Endometrial microvascular endothelial cells (primary cell): ENCODE measurements at regions not wholly inside any gene's neighbourhood (a gene's known extent, or its start where the extent isn't known, plus 50 kb on each side); places are given as distances from the start of the nearest gene placed in this dataset.
"Not testable (repeated sequence)": the region's sequence is repeated elsewhere in the genome, so short reads cannot be mapped to it uniquely, and the experiment has no call there.

ENCODE experiments used
- in situ Hi-C: cut with HindIII; loops from 2 replicates; pipeline ENCODE4 v1.10.0; 2017; ENCODE audit warnings: low sequenced_read_pairs, low pct_unique_long_range_greater_than_20kb; ENCODE audit errors: inconsistent ontology term

GRCh38 chr6:170094686-170095272 lies 196.1 kb downstream of the DLL1 start:
- in situ Hi-C loops: no loop called here

DNA sequence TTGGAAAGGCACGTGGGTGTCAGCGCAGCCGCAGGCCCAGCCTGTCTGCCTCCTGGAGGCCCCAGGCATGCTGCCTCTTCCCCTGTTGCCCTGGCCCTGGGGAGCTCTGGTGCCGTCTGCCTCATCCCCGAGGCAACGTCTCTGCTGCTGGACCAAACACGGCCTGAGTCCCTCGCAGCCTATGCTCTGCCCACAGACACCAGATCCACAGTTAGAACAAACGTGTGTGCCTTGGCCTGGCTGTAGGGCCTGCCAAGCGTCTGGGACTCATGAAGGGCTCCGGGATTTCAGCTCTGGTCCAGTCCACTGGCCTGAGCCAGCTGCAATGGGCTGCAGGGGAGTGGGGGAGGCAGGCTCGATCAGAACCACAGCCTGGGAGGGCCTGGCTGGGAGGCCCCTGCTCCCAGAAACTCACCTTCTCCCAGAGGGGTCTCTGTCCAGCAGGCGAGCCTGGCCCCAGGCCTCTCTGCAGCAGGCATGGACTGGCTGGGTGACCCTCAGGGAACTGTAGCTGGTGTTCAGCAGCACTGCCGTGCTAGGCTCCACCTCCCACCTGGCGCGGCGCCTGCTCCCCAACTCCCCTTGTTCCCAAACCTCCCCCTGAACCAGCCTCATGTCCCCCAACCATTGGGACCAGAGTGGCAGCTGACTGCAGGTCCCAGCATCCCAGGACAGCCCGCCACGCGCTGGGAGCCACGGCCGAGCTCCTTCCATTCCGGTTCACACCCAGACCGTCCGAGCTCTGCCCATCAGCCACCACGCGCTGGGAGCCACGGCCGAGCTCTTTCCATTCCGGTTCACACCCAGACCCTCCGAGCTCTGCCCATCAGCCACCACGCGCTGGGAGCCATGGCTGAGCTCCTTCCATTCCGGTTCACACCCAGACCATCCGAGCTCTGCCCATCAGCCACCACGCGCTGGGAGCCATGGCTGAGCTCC lies 197.0 kb downstream of the DLL1 start:
- in situ Hi-C loops: no loop called here

- in situ Hi-C loops: no loop called here
These were observed 197.6 kb downstream of the DLL1 start for GRCh38 chr6:170093276-170093657.

DNA sequence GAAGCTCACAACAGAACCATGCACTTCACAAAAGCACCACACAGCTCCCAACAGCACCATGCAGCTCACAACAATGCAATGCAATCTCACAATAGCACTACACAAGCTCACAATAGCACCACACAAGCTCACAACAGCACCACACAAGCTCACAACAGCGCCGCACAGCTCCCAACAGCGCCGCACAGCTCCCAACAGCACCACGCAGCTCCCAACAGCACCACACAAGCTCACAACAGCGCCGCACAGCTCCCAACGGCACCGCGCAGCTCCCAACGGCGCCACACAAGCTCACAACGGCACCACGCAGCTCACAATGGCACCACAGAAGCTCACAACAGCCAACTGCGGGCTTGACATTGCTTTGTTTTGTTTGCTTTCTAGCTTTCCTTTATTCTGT lies 198.1 kb downstream of the DLL1 start:
- in situ Hi-C loops: no loop called here

DNA sequence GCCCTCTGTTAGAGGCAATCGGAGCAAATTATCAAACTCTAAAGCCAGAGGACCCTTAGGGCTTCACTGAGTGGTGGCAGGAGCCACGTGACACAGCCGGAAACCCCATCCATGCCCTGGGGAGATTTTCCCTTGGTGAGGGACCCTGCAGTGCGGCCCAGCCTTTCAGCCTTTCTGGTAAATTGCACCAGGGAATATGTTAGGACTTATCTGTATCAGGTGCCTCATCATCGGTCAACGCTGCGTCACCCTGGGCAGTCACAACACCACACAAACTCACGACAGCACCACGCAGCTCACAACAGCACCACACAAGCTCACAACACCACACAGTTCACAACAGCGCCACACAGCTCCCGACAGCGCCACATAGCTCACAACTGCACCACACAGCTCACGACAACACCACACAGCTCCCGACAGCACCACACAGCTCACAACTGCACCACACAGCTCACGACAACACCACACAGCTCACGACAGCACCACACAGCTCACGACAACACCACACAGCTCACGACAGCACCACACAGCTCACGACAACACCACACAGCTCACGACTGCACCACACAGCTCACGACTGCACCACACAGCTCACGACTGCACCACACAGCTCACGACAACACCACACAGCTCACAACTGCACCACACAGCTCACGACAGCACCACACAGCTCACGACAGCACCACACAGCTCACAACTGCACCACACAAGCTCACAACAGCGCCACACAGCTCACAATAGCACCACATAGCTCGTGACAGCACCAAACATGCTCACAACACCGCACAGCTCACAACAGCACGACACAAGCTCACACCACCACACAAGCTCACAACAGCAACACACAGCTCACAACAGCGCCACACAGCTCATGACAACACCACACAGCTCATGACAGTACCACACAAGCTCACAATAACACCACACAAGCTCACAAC lies 199.0 kb downstream of the DLL1 start:
- in situ Hi-C loops: no loop called here

DNA sequence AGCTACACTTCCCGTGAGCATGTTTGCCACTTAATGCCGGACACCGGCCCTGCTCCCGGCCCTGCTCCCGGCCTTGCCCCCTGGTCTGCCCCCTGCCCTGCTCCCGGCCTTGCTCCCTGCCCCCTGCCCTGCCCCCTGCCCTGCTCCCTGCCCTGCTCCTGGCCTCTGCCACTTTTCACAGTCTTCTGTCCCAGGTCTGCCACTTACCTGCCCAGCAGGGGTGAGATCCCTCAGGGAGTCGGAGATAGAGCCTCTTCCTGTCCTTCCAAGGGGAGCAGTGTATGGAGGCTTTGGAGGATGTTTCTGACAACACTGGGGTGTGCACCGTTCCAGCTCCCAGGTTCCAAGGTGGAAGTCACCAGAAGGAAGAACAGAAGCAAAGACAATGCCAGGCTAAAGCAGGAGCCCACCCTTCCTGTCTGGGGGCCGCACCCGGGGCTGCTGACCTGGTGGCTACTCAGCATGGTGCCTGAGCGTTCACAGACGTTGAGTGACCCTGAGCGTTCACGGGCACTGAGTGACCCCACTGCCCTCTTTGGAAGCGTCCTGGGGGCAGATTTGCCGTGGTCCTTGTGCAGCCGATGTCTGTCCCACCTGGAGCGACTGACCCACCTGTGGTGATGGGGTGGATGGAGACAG lies 199.8 kb downstream of the DLL1 start:
- in situ Hi-C loops: no loop called here

GRCh38 chr6:170090561-170090960 lies 200.3 kb downstream of the DLL1 start:
- in situ Hi-C loops: no loop called here

- in situ Hi-C loops: no loop called here
These were observed 200.9 kb downstream of the DLL1 start for GRCh38 chr6:170089963-170090362.

- in situ Hi-C loops: no loop called here
These were observed 202.3 kb downstream of the DLL1 start for GRCh38 chr6:170088582-170088955.

GRCh38 chr6:170087941-170088581 lies 202.8 kb downstream of the DLL1 start:
- in situ Hi-C loops: no loop called here

- in situ Hi-C loops: not testable (repeated sequence)
These were observed 203.5 kb downstream of the DLL1 start for GRCh38 chr6:170087421-170087780.

GRCh38 chr6:170086639-170087420 lies 204.0 kb downstream of the DLL1 start:
- in situ Hi-C loops: no loop called here

DNA sequence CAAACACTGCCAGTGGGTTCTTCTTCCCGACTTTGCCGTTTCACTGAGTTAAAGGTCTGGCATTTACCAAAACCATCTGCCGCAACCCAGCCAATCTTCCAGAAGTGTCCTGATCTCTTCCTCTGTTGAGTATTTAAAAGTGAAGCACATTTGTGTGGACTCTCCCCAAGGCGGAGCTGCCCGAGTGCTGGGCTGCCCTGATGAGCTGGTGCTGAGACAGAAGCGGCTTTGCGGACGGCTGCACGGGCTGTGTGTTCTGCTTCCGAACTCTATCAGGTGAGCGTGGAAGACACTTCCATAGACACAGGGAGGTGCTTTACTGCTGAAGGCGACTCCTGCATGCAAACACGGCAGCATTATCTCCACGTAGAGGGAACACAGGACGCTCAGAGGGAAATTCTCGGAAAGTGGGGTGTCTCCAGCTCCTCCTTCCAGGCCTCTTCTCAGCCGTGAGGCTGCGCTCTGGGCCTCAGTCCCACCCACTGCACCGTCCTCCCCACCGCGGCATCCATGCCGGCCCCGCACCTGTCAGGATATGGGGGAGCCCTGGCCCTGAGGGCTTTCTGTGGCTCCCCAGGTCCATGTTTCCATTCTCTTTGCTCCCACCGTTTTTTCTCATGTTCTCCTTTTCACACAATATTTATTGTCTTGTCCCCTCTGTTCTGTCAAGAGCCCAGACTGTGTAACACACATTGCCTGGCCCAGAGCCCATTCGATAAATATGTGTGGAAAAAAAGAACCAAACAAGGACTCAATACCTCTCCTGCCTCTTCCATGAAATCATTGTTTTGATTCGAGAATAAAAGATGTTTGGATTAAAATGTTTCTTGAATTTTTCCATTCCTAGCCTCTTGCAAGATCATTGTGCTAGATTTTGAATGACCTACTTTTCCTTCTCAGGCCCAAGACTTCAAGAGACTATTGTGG lies 205.1 kb downstream of the DLL1 start:
- in situ Hi-C loops: no loop called here

- in situ Hi-C loops: no loop called here
These were observed 206.6 kb downstream of the DLL1 start for GRCh38 chr6:170084166-170084730.

- in situ Hi-C loops: no loop called here
These were observed 207.4 kb downstream of the DLL1 start for GRCh38 chr6:170083236-170084051.
